Activated naive CD8-positive, alpha-beta T cell (primary cell): ENCODE measurements at regions not wholly inside any gene's neighbourhood (a gene's known extent, or its start where the extent isn't known, plus 50 kb on each side); places are given as distances from the start of the nearest gene placed in this dataset.

Experiments
- H3K27ac Mint-ChIP-seq: one replicate; pipeline ENCODE4 v1.8.0; 2021; ENCODE audit warnings: mixed read lengths
- H3K27me3 Mint-ChIP-seq: one replicate; pipeline ENCODE4 v1.8.0; 2021; ENCODE audit warnings: mixed read lengths
- H3K36me3 Mint-ChIP-seq: one replicate; pipeline ENCODE4 v1.8.0; 2021; ENCODE audit warnings: mixed read lengths
- H3K4me1 Mint-ChIP-seq: one replicate; pipeline ENCODE4 v1.8.0; 2021; ENCODE audit warnings: low read depth, mixed read lengths
- H3K4me3 Mint-ChIP-seq: one replicate; pipeline ENCODE4 v1.8.0; 2021; ENCODE audit warnings: mild to moderate bottlenecking, mixed read lengths
- H3K9me3 Mint-ChIP-seq: one replicate; pipeline ENCODE4 v1.8.0; 2021; ENCODE audit warnings: low read depth, mixed read lengths

DNA sequence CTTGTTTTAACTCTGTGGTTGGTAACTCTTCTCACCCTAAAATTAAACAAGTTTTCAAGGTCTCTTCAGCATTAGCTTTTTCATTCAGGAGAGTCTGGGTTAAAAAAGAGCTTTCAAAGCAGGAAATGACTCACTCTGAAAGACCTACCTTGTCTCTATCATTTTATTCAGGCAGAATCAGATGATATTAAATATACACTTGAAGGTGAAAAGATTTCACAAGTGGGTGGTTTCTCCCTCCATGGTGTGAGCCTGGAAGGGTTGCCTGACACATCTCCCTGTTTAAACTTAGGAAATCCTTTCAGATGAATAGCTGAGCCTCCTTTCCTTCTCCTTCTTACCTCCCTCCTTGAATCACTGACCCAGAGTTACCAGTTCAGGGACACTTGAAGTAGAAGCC is 1402.0 kb upstream of the PIK3C3 start:
- Mint-ChIP-seq H3K27me3 (no peaks in the 10 kb centered on the region), H3K4me1 (no peaks in the 10 kb centered on the region), H3K4me3 (no peak overlapping the region), H3K9me3 (peaks cover 5% of the 10 kb centered on the region), H3K27ac (no peak overlapping the region), H3K36me3 (no peaks in the 10 kb centered on the region)

DNA sequence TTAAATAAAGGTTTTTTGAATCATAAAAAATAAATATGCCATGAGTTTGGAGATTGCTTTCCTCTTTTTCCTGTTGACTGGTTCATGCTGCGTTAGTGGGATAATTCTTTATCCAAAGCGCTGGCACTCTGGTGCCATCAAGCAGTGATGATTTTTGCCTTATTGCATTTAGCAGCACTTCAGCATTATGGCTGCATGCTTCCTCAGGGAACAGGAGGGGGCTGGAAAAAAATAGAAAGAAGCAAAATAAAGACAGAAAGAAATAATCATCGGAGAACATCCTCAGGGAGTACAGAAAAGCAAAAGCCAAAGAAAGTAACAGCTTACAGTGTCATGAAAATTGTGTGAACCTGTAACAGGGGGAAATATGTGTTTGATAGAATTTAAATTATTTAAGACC is 1408.2 kb upstream of the PIK3C3 start:
- H3K27ac Mint-ChIP-seq = no peak overlapping the region
- H3K27me3 Mint-ChIP-seq = no peaks in the 10 kb centered on the region
- no peak overlapping the region for H3K4me3 Mint-ChIP-seq
- H3K4me1 Mint-ChIP-seq = no peaks in the 10 kb centered on the region
- H3K9me3 Mint-ChIP-seq = peaks cover 5% of the 10 kb centered on the region
- H3K36me3 Mint-ChIP-seq = no peaks in the 10 kb centered on the region

DNA sequence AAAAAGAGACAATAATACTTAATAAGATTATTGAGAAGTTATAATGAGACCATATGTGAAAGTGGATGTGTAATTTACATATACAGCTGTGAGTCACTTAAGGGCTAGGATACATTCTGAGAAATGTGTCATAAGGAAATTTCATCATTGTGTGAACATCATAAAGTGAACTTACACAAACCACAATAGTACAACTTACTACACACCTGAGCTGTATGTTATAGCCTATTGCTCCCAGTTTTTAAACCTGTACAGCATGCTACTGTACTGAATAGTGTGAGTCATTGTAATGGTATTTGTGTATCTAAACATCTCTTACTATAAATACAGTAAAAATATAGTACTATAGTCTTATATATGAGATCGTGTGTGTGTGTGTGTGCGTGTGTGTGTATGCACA is 1420.3 kb upstream of the PIK3C3 start:
- no peaks in the 10 kb centered on the region for H3K4me1 Mint-ChIP-seq
- H3K27me3 Mint-ChIP-seq = no peaks in the 10 kb centered on the region
- no peak overlapping the region for H3K4me3 Mint-ChIP-seq
- no peaks in the 10 kb centered on the region for H3K36me3 Mint-ChIP-seq
- H3K9me3 Mint-ChIP-seq = peaks cover 3% of the 10 kb centered on the region
- no peak overlapping the region for H3K27ac Mint-ChIP-seq

DNA sequence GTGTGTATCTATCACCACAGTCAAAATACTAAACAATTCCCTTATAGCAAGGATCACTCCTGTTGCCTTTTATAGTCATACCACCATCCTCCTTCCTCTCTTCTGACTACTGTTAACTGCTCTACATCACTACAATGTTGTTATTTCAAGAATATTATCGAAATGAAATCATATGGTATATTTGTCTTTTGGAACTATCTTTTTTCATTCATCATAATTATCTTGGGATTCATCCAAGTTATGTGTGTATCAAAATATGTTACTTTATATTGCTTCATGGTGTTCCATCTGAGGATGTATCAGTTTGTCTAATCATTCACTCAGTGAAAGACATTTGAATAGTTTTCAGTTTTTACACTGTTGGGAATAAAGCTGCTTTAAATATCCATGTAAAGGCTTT is 1423.0 kb upstream of the PIK3C3 start:
- no peaks in the 10 kb centered on the region for H3K36me3 Mint-ChIP-seq
- H3K27me3 Mint-ChIP-seq = no peaks in the 10 kb centered on the region
- H3K4me3 Mint-ChIP-seq = no peak overlapping the region
- no peaks in the 10 kb centered on the region for H3K4me1 Mint-ChIP-seq
- peaks cover 3% of the 10 kb centered on the region for H3K9me3 Mint-ChIP-seq
- no peak overlapping the region for H3K27ac Mint-ChIP-seq

DNA sequence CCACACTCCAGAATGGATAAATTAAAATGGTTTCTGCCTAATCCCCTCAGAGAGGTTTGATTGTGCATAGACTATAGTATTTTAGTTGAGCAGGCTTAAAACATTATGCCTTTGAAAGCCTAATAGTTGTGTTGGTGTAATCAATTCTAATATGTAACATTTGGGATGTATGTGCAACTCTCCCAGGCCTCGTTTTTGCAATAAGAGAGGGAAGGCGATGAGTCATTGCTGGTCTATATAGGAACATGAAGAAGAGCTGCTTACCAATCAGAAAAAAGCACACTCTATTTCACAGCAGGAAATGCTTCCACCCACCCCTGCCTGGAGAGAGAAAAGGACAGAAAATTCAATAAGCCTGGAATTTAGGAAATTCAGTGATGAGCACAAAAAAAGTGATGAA is 1424.0 kb upstream of the PIK3C3 start:
- Mint-ChIP-seq H3K4me1 (no peaks in the 10 kb centered on the region), H3K27ac (no peak overlapping the region), H3K27me3 (no peaks in the 10 kb centered on the region), H3K36me3 (no peaks in the 10 kb centered on the region), H3K9me3 (peaks cover 8% of the 10 kb centered on the region), H3K4me3 (no peak overlapping the region)

DNA sequence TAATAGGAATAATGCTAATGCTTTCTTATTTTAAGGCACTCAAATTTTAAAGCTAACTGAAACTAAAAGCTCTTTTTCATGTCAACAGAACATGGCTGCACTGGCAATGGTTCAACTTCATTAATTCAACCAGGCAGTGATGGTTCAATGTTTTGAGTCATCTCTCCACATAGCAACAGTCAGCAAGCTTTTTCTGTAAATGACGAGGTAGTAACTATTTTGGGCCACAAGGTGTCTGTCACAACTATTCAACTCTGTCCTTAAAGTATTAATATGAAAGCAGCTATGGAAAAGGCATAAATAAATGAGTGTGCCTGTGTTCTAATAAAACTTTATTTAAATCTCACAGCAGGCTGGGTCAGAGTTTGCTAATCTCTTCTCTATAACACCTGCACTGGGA is 1425.6 kb upstream of the PIK3C3 start:
- no peaks in the 10 kb centered on the region for H3K36me3 Mint-ChIP-seq
- H3K4me3 Mint-ChIP-seq = no peak overlapping the region
- H3K4me1 Mint-ChIP-seq = no peaks in the 10 kb centered on the region
- no peaks in the 10 kb centered on the region for H3K27me3 Mint-ChIP-seq
- peaks cover 8% of the 10 kb centered on the region for H3K9me3 Mint-ChIP-seq
- H3K27ac Mint-ChIP-seq = no peak overlapping the region

DNA sequence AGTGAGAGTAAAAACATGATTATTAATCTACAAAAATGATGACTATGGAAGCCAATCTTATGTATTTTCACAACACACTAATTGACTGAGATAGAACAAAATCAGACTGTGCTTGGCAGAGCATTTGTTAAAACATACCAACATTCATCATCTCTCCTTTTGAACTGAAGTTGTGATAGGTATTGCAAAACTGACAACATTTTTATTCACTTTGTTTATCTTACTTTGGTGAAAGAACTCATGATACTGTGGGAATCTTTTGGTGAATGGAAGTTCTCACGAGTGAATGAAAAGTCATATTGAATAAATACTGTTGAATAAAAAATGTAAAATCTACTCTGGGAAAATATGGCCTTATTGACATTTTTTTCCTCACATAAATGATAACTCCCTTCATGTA is 1430.2 kb upstream of the PIK3C3 start:
- no peaks in the 10 kb centered on the region for H3K36me3 Mint-ChIP-seq
- H3K27ac Mint-ChIP-seq = no peak overlapping the region

DNA sequence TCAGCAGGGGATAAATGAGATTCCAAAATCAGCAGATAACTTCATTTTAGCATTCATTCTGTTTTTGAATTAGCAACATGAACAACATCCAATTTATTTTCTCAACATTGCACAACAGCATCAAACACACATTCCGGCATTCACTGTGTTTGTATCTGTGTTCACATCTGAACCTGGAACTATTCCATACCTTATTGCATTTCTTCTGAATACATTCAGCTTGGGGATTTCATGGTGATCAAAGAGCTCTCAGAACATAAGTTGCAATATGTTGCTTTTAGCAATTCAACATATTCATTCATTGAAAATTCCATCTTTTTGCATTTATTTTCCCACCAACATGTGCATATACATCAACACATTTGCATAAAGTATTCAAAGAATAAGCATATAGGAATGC is 1431.7 kb upstream of the PIK3C3 start:
- Mint-ChIP-seq H3K4me3 (no peak overlapping the region), H3K27ac (no peak overlapping the region), H3K27me3 (no peaks in the 10 kb centered on the region), H3K4me1 (no peaks in the 10 kb centered on the region), H3K9me3 (peaks cover 13% of the 10 kb centered on the region), H3K36me3 (no peaks in the 10 kb centered on the region)

More for the DNA sequence above, 1430.2 kb upstream of the PIK3C3 start:
- no peaks in the 10 kb centered on the region for H3K27me3 Mint-ChIP-seq
- H3K4me1 Mint-ChIP-seq = no peaks in the 10 kb centered on the region
- no peak overlapping the region for H3K4me3 Mint-ChIP-seq
- peaks cover 13% of the 10 kb centered on the region for H3K9me3 Mint-ChIP-seq

DNA sequence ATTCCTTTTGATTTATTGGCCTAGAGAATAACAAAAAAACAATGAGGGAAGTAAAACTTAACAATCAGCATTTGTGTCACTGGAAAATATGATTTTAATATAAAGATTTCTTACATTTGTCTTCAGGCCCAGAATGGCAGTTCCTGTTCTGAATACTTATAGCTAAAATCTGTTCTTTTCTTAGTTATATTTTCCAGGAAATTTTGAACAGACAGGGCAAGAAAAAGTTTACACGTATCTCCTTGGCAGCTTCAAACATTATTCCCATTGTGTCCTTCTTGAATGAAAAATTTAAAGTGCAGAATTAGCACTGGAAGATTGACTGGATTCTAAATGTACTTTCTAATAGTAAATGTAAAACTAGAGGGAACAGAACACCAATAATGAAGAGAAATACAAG is 1454.0 kb upstream of the PIK3C3 start:
- Mint-ChIP-seq H3K27ac (no peak overlapping the region), H3K9me3 (peaks cover 6% of the 10 kb centered on the region), H3K4me1 (no peaks in the 10 kb centered on the region), H3K36me3 (no peaks in the 10 kb centered on the region), H3K27me3 (no peaks in the 10 kb centered on the region), H3K4me3 (no peak overlapping the region)

DNA sequence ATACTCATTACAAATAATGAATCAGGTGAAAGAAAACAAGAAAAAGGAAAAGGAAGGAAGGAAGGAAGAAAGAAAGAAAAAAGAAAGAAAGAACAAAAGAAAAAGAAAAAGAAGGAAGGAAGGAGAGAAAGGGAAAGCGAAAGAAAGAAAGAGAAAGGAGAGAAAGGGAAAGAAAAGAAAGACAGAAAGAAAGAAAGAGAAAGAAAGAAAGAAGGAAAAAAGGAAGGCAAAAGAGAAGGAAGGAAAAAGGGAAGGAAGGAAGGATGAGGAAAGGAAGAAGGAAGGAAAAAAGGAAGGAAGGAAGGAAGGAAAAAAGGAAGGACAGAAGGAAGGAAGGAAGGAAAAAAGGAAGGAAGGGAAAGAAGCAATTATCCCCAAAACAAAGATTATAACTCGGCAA is 1460.4 kb upstream of the PIK3C3 start:
- no peaks in the 10 kb centered on the region for H3K36me3 Mint-ChIP-seq
- no peak overlapping the region for H3K27ac Mint-ChIP-seq
- H3K4me1 Mint-ChIP-seq = no peaks in the 10 kb centered on the region
- H3K9me3 Mint-ChIP-seq = peaks cover 8% of the 10 kb centered on the region
- H3K4me3 Mint-ChIP-seq = no peak overlapping the region
- H3K27me3 Mint-ChIP-seq = no peaks in the 10 kb centered on the region

DNA sequence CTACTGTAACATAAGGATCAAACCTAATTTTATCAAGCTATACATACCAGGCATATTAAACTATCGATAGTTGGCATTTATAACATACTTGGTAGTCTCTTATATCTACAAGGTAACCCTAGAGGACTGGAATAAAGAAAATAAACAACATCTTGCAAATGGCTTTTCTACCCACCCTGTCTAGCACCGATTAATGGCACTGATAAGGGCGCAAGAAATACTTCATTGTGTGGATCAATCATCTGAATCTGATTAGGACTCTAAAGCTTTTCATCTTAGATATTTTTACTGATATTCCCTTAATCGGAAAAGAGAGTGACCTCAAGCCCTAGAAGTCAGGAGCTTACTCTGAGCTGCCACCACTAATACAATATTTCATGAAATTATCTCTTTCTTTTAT is 1461.7 kb upstream of the PIK3C3 start:
- no peaks in the 10 kb centered on the region for H3K36me3 Mint-ChIP-seq
- no peak overlapping the region for H3K4me3 Mint-ChIP-seq
- peaks cover 8% of the 10 kb centered on the region for H3K9me3 Mint-ChIP-seq
- no peak overlapping the region for H3K27ac Mint-ChIP-seq
- H3K4me1 Mint-ChIP-seq = no peaks in the 10 kb centered on the region
- H3K27me3 Mint-ChIP-seq = no peaks in the 10 kb centered on the region

DNA sequence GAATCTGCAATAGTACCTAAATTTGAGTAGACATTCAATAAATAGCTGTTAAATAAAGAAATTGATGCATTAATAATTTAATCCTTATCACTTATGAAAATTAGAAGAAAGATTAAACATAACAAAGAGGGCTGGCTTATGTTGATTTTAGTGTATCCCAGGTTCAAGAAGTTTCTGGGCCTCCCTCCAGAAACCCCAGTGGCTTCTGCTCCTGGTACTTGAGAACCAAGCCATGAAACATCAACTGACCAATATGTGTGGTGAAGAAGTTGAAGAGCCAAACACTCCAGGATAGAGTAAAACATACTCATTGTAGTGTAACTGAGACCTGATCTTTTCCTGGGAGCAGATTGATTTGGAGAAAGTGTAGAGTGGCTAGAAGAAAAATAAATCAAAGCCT is 1465.7 kb upstream of the PIK3C3 start:
- Mint-ChIP-seq H3K27ac (no peak overlapping the region), H3K4me1 (no peaks in the 10 kb centered on the region), H3K9me3 (peaks cover 8% of the 10 kb centered on the region), H3K4me3 (no peak overlapping the region), H3K27me3 (no peaks in the 10 kb centered on the region), H3K36me3 (no peaks in the 10 kb centered on the region)

DNA sequence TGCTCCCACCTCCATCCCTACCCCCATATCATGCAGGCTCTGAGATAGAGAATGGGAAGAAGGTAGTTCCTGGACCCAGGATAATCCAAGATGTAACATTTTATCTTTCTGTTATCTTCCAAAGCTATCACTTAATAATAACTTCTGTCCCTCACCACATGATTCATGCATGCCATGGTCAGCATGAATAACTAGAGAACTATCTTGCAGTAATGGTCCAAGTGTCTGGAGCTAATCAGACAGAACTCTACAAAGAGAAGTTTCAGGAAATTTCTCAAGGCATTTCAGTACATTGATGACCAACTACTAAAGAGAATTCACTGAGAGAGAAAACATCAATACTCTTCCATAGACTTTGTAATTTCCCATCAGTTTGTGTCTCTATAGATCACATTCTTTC is 1469.7 kb upstream of the PIK3C3 start:
- Mint-ChIP-seq H3K4me1 (no peaks in the 10 kb centered on the region), H3K27ac (no peak overlapping the region), H3K36me3 (no peaks in the 10 kb centered on the region), H3K9me3 (peaks cover 5% of the 10 kb centered on the region), H3K27me3 (no peaks in the 10 kb centered on the region), H3K4me3 (no peak overlapping the region)

DNA sequence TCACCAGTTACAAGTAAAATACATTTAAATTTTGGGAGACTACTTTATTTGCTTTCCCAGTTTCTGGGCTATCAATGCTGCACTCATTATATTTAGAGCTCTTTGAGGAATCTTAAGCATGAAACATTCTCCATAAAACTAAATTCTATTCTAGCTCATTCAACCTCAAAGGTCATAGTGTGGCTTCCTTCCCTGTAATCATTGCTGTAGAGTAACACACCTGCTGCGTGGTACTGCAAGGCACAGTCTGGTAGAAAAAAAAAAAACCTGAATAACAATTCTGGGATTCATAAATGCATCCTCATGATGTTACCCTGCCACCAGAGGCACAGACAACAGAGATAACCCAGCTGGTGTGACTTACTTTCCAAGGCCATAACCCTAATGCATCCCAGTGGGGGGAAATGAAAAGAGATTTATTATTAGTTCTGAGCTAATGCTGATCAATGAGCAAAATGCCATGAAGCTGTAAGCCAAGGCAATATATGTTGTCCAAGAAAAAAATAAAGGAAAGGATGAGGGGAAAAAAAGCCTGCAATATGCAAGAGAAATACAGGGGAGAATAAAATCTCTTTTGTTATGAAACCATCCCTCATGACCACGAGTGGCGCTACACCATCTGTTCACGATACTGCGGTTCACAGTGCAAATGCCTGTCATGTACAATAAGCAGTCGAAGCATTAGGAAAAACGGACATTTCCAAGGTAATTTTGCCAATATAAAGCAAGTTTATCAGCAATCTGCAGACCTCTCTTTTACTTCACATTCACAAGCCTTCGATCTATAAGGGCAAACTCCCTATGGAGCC is 1481.6 kb upstream of the PIK3C3 start:
- H3K27ac Mint-ChIP-seq = no peak overlapping the region
- peaks cover 23% of the 10 kb centered on the region for H3K9me3 Mint-ChIP-seq
- no peaks in the 10 kb centered on the region for H3K27me3 Mint-ChIP-seq
- no peaks in the 10 kb centered on the region for H3K4me1 Mint-ChIP-seq
- no peaks in the 10 kb centered on the region for H3K36me3 Mint-ChIP-seq
- H3K4me3 Mint-ChIP-seq = no peak overlapping the region

DNA sequence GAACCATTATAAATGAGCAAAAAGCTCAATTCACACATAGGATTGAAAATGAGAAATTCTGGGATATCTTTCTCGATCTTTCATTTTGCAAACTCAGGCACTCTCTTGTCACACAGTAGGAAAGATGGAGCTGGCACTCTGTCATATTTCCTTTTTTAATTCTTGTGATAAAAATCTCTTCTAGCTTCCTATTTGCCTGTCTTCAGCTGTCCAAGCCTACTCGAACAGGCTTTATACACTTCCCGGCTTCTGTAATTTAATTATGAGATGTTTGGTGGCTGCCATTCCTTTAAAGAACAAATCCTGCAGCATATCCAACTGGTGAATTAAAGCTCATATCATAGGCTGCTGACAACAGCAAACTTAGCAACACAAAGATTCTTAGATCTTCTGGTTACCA is 1484.3 kb upstream of the PIK3C3 start:
- Mint-ChIP-seq H3K4me1 (no peaks in the 10 kb centered on the region), H3K9me3 (peaks cover 26% of the 10 kb centered on the region), H3K27me3 (no peaks in the 10 kb centered on the region), H3K36me3 (no peaks in the 10 kb centered on the region), H3K27ac (no peak overlapping the region), H3K4me3 (no peak overlapping the region)

DNA sequence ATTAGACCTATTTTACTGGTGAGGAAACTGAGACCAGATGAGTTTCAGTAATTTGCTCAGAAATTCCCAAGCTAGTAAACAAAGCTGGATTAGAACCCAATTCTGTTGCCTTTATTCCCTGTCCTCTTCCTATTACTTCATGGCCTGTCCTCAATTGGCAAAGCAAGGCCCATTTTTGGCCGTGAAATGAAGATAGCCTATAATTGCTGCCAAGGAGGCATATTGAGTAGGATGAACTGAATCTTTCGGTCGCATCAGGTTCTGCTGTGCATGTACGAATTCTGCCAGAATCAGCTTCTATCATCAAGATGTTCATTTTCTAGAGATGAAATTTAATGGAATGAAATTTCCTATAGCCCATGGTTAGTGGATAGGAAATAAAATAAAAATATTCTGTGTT is 1485.2 kb upstream of the PIK3C3 start:
- Mint-ChIP-seq H3K9me3 (peaks cover 22% of the 10 kb centered on the region), H3K27me3 (no peaks in the 10 kb centered on the region), H3K4me1 (no peaks in the 10 kb centered on the region), H3K27ac (no peak overlapping the region), H3K36me3 (no peaks in the 10 kb centered on the region), H3K4me3 (no peak overlapping the region)
